Stimulated activated CD4-positive, alpha-beta T cell treated with anti-CD3 and anti-CD28 coated beads, TNF-alpha, amount 100 ng/mL, for 1 hour (primary cell): ENCODE measurements at regions not wholly inside any gene's neighbourhood (a gene's known extent, or its start where the extent isn't known, plus 50 kb on each side); places are given as distances from the start of the nearest gene placed in this dataset.
"Not testable (repeated sequence)": the region's sequence is repeated elsewhere in the genome, so short reads cannot be mapped to it uniquely, and the experiment has no call there.

ENCODE experiments used
- DNase-seq, 3 donors: peaks; one replicate each; pipeline ENCODE4 v3.0.0-alpha.2; 2020; ENCODE audit warnings: low read depth in 3 of 3, low spot score in 1 of 3

GRCh38 chr19:20388706-20389225, 176.8 kb downstream of the ZNF737 start:
- DNase-seq, result no peak

GRCh38 chr19:20385061-20385460, 180.5 kb downstream of the ZNF737 start:
- DNase-seq, result no peak

DNA sequence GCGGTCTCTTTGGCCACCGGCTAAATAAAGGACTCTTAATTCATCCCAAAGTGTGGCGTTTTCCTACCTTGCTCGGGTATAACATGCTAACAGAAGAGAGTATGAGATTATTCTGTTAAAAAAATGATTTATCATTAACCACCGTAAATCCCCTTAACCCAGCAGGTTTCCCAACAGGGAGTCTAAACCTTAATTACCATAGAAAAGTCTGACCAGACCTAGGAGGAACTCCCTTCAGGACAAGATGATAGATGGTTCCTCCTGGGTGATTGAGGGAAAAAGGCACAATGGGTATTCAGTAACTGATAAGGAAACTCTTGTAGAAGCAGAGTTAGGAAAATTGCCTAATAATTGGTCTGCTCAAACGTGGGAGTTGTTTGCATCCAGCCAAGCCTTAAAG, 193.7 kb downstream of the ZNF737 start:
- no peak for DNase-seq

DNA sequence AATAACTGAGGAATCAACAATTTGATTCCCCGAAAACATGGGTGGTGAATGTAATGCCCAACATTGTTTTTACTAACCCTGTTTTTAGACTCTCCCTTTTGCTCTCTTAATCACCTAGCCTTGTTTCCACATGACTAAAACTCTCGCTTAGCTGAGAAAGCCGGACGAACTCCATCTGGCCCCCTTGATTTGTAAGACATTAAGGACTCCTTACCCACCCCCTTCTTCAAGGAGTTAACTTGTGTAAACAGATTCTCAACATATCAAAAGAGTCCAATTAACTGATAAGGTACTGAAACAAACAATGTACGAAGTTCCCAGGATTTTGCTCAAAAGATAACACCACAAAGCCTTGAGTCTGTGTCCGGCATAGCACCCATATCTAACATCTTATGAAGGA, 194.3 kb downstream of the ZNF737 start:
- not testable (repeated sequence) for DNase-seq

DNA sequence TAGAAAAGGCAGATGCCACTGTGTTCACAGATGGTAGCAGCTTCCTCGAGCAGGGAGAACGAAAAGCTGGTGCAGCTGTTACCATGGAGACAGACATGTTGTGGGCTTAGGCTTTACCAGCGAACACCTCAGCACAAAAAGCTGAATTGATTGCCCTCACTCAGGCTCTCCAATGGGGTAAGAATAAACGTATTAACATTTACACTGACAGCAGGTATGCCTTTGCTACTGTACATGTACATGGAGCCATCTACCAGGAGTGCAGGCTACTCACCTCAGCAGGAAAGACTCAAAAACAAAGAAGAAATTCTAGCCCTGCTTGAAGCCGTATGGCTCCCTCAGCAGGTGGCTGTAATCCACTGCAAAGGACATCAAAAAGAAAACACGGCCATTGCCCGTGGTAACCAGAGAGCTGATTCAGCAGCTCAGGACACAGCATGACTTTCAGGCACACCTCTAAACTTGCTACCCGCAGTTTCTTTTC, 197.7 kb downstream of the ZNF737 start:
- DNase-seq, result no peak

GRCh38 chr19:20365146-20365545, 198.1 kb downstream of the ZNF486 start:
- no peak for DNase-seq

- no peak for DNase-seq
Observed at GRCh38 chr19:20359933-20360720, 193.1 kb downstream of the ZNF486 start.

- not testable (repeated sequence) for DNase-seq
Observed at GRCh38 chr19:20358841-20359465, 191.9 kb downstream of the ZNF486 start.

GRCh38 chr19:20357921-20358320, 190.9 kb downstream of the ZNF486 start:
- no peak for DNase-seq

DNA sequence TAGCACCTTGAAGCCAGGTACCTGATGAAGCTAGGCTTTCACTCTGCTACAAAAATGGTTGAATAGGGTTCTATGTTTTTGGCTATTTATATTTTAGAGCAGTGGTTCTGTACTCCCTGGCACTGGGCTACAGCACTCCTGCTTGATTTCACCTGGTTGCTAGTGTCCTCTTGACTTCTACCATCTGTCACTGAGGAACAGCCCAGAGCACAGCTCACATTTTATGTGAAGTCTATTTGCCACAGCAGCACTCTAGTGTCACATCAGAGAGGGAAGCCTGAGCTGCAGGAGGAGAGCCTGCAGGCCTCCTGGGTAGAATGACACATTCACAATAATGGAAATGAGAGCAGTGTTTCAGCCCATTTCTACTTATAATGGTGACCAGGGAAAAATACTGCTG, 184.2 kb downstream of the ZNF486 start:
- no peak for DNase-seq

DNA sequence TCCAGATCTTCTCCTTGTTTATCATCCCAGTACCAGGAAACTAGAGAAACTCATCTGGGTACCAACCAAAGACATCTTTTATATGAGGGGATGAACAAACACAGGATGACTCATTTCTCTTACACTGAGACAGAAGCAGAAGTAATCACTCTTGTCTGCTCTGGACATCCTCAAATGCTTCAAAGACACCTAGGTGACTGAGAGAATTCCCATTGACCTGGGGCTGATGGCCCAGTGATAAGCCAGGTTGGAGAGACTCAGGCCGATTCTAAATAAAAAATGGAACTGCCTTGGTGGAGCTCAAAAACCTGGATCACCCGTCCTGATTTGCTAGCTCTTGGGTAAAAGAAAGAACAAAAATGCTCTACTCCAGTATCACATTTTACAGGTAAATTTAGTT, 182.2 kb downstream of the ZNF486 start:
- DNase-seq, result no peak

DNA sequence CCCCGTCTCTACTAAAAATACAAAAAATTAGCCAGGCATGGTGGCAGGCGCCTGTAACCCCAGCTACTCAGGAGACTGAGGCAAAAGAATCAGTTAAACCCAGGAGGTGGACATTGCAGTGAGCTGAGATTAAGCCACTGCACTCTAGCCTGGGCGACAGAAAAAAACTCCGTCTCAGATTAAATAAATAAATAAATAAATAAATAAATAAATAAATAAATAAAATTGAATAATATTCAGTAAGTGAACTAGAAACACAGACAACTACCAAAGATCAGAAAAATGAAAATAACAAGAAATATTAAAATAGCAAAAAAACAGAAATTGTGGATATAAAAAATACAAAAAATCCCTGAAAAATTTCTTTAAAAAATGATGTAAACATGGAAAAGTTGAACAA, 172.4 kb downstream of the ZNF486 start:
- no peak for DNase-seq

DNA sequence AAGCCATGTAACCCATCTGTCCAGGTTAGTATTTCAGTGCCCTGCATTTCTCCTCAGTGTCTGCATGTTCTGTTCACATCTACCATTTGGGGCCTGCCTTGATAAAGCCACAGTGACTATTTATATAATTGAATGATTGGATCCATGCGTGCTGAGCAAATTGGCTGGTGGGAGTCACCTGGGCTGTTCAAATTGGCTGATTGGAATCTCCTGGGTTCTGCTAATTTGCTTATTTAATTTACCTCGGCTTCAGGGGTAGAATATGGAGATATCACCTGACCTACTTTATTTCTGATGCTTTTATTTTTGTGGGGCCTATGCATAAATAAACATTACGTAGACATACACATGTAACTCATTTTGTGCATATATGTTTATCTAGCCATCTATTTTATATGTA, 167.7 kb downstream of the ZNF486 start:
- DNase-seq, result no peak

DNA sequence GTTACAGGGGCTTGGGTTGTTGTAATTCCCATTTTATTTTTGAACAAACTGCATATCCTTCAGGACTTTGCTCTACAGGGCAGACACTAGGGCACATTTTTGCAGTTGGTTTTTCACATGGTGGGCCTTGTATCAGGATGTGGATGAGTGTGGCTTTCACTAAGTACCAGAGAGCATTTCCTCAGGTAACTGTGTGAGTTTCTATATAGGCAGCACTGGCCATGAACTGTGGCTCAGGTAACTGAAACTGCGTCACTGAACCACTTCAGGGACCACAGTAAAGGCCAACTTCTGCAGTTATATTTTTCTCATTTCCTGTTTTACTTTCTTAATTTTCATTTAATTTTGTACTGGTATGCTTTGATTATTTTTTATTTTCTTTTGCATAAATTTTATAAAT, 166.5 kb downstream of the ZNF486 start:
- DNase-seq, result no peak

DNA sequence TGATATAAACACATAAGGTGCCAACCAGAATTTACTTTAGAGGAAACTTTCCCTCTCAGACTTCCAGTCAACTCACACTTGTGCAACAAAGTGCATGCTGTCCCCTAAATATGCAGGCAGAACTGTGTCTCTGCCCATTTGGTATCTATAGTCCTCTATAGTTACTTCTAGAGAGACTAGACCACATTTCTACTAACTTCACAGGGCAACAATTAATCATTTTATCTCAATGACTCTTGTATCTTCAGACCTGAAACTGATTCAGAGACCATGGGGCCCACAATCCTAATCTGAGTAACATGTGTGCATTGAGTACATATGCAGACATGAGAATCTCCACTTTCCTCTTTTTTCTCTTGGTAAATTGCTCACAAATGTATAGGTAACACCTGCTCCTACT, 158.1 kb downstream of the ZNF486 start:
- DNase-seq, result no peak

DNA sequence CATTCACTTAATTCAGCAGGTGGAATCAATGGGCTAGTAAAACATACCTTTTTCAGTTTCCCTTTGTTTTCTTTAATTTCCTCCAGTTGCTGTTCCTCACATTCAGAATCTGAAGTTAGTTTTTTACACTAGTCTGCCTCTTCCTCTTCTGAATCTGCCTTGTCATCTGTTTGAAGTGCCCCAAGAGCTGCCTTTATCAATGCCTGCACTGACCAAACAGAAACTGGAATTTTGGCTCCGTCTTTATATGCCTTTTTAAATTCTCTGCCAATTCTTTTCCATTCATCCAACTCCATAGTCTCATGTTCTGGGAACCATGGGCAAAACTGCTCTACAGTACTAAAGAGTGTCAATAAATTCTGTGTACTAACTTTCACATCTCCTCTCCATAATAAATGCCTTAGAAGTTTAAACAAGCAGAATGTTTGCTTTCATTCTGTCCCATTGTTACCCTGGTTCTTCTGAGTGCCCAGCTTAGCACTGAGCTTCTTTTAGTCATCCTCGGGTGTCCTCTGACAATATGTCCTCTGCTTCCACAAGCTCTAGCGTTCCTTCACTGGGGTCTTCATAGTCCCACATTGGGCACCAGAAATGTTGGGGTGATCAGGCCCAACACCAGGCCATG, 154.2 kb downstream of the ZNF486 start:
- DNase-seq, result no peak

DNA sequence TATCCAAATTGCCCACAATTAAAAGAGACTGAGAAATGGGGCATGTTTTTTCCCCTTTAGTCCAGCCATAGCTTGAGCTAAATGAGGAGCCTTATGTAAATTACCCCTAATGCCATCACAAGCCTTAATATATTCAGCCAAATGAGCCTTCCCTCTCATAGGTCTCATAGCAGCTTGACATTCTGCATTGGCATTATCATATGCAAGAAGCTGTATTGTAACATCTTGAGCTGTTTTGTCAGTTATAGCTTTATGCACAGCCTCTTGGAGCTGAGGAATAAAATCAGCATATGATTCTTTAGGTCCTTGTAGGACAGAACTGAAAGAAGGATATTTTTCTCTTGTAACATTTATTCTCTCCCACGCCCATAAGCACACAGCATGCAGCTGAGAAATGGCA, 153.2 kb downstream of the ZNF486 start:
- DNase-seq, result no peak

- no peak for DNase-seq
Observed at GRCh38 chr19:20318616-20319015, 151.6 kb downstream of the ZNF486 start.

DNA sequence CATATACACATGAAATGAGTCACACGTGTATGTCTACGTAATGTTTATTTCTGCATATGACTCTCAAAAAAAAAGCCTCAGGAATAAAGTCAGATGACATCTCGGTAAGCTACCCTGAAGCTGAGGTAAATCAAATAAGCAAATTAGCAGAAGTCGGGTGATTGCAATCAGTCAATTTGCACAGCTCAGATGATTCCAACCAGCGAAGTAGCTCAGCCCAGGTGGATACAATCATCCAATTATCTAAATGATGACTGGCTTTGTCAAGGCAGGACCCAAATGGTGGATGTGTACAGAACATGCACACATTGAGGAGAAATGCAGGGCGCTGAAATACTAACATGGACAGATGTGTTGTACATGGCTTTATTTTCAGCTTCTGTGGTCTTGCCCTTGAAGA, 148.5 kb downstream of the ZNF486 start:
- no peak for DNase-seq

DNA sequence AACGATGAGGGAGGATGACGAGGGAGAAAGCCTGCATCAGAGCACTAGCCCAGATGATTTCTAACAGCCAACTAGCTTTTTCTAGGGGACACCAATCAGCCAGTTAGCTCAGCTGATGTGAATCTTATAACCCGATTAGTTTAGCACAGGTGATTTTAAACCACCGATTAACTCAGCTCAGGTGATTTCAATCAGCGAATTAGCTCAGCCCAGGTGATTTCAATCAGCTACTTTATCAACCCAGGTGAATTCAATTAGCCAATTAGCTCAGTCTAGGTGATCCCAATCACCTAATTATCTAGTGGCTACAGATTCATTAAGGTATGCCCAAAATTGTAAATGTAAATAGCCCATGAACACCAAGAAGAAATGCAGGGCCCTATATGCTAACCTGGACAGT, 146.9 kb downstream of the ZNF486 start:
- no peak for DNase-seq

DNA sequence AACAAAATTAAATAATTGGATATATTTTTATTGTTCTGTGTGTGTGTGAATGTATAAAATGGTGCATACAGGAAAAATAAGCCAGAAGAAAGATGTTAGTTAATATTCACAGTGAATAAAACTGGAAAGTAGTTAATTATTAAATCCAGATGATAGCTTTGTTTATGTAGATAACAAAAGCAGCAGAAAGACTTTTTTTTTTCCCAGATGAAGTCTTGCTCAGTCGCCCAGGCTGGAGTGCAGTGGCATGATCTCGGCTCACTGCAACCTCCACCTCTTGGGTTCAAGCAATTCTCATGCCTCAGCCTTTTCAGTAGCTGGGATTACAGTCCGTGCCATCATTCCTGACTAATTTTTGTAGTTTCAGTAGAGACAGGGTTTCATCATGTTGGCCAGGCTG, 140.1 kb downstream of the ZNF486 start:
- DNase-seq, result no peak

- not testable (repeated sequence) for DNase-seq
Observed at GRCh38 chr19:20296314-20296713, 129.3 kb downstream of the ZNF486 start.
